CD4-positive, alpha-beta T cell (primary cell): ENCODE measurements at regions not wholly inside any gene's neighbourhood (a gene's known extent, or its start where the extent isn't known, plus 50 kb on each side); places are given as distances from the start of the nearest gene placed in this dataset.

ENCODE experiments used
- ATAC-seq: fragments of 200-7000 bp; cut with Tn5 transposase; one replicate; pipeline ENCODE4 v1.10.0; 2022; ENCODE audit warnings: mild to moderate bottlenecking; ENCODE audit not compliant: poor library complexity
- CTCF ChIA-PET: fragments of 350-600 bp; sonication (Branson Sonifier 250); formaldehyde crosslinking; loops from one replicate; lab custom pipeline; 2021; ENCODE audit warnings: antibody characterized with exemption, inconsistent platforms; lab: Charles Lee
- POLR2A ChIA-PET: fragments of 350-600 bp; sonication (Branson Sonifier 250); formaldehyde crosslinking; loops from one replicate; lab custom pipeline; 2021; ENCODE audit warnings: antibody characterized with exemption, inconsistent platforms; lab: Charles Lee
- DNase-seq, 14 experiments: peaks; one replicate each; pipeline ENCODE4 v3.0.0-alpha.2; 2013 to 2020; ENCODE audit warnings: mixed read lengths in 2 of 14
- H3K27ac ChIP-seq, 2 donors: one replicate each; pipeline versions ENCODE4 v1.5.1 to v1.7.0; 2013; ENCODE audit warnings: low read length in 2 of 2, low read depth in 1 of 2, mild to moderate bottlenecking in 1 of 2
- H3K27me3 ChIP-seq, 2 experiments: 1 replicate in 1 of 2; 2 replicates in 1 of 2; pipeline versions ENCODE4 v1.6.1 to v1.7.0; 2013; ENCODE audit warnings: low read length in 2 of 2, control low read depth in 1 of 2, mild to moderate bottlenecking in 1 of 2, moderate library complexity in 1 of 2; ENCODE audit not compliant: insufficient read depth in 2 of 2, control insufficient read depth in 1 of 2
- H3K36me3 ChIP-seq: one replicate; pipeline ENCODE4 v1.6.1; 2013; ENCODE audit warnings: low read length, control low read depth; ENCODE audit not compliant: insufficient read depth
- H3K4me1 ChIP-seq: one replicate; pipeline ENCODE4 v1.6.1; 2013; ENCODE audit warnings: low read length, control low read depth; ENCODE audit not compliant: insufficient read depth
- H3K4me3 ChIP-seq: one replicate; pipeline ENCODE4 v1.5.1; 2013; ENCODE audit warnings: mild to moderate bottlenecking, low read length, moderate library complexity
- H3K9me3 ChIP-seq, 2 experiments: 1 replicate in 1 of 2; 2 replicates in 1 of 2; pipeline versions ENCODE4 v1.6.1 to v1.7.0; 2013; ENCODE audit warnings: low read length in 2 of 2, mild to moderate bottlenecking in 2 of 2, control low read depth in 1 of 2, moderate library complexity in 1 of 2; ENCODE audit not compliant: control insufficient read depth in 1 of 2, insufficient read depth in 1 of 2
- H3K27ac Mint-ChIP-seq: one replicate; pipeline ENCODE4 v1.8.0; 2020; ENCODE audit warnings: mixed read lengths
- H3K27me3 Mint-ChIP-seq: one replicate; pipeline ENCODE4 v1.8.0; 2021; ENCODE audit warnings: mixed read lengths
- H3K36me3 Mint-ChIP-seq: one replicate; pipeline ENCODE4 v1.8.0; 2021; ENCODE audit warnings: low read depth, mixed read lengths
- H3K4me1 Mint-ChIP-seq: one replicate; pipeline ENCODE4 v1.8.0; 2021; ENCODE audit warnings: low read depth, mixed read lengths
- H3K4me3 Mint-ChIP-seq: one replicate; pipeline ENCODE4 v1.8.0; 2020; ENCODE audit warnings: mild to moderate bottlenecking, mixed read lengths
- H3K9me3 Mint-ChIP-seq: one replicate; pipeline ENCODE4 v1.8.0; 2020; ENCODE audit warnings: mixed read lengths
- intact Hi-C, 2 experiments: fragments of 100-400 bp; cut with DNase I in 1 of 2; cut with micrococcal nuclease in 1 of 2; formaldehyde crosslinking; loops; one replicate each; pipeline versions ENCODE4 v1.15.1 to v1.9.0; 2023 to 2025; cut with DNase I, micrococcal nuclease
- TF ChIP-seq, protein P1 (sequence below): fragments of 200-600 bp; IDR thresholded peaks from one replicate; pipeline ENCODE4 v1.8.0; 2022; ENCODE audit warnings: antibody characterized with exemption, mild to moderate bottlenecking

DNA sequence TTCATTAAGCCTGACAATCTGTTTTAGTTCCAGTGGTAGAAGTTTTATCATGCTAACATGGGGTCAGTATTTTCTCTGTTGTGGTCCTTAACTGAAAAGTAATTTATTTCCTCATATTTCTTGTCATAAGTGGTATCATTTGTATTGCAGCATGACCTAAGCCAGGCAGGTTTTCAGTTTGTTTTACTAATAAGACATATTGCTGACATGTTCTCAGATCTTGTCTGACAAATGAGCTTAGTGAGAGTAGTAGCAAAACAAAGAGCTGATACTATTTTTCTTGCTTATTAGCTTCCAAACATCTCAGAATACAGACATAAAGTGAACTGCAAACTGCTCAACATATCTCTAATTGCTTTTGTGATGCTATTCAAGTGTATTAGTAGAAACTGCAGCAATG, 293.6 kb downstream of the DSEL start:
- POLR2A ChIA-PET, result interaction anchor here (1.1 kb wide), 1 partner anchor 21 kb away, joined by 3 read pairs; no protein-coding TSS in a partner anchor
- CTCF ChIA-PET, result no interaction called here
- Histone ChIP-seq H3K9me3 (no peaks in the 10 kb centered on the region), H3K4me1 (no peaks in the 10 kb centered on the region), H3K4me3 (no peak overlapping the region), H3K27ac (no peak overlapping the region), H3K36me3 (no peaks in the 10 kb centered on the region), H3K27me3 (no peaks in the 10 kb centered on the region)
- TF ChIP-seq, protein P1, sequence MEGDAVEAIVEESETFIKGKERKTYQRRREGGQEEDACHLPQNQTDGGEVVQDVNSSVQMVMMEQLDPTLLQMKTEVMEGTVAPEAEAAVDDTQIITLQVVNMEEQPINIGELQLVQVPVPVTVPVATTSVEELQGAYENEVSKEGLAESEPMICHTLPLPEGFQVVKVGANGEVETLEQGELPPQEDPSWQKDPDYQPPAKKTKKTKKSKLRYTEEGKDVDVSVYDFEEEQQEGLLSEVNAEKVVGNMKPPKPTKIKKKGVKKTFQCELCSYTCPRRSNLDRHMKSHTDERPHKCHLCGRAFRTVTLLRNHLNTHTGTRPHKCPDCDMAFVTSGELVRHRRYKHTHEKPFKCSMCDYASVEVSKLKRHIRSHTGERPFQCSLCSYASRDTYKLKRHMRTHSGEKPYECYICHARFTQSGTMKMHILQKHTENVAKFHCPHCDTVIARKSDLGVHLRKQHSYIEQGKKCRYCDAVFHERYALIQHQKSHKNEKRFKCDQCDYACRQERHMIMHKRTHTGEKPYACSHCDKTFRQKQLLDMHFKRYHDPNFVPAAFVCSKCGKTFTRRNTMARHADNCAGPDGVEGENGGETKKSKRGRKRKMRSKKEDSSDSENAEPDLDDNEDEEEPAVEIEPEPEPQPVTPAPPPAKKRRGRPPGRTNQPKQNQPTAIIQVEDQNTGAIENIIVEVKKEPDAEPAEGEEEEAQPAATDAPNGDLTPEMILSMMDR, result no peak
- Mint-ChIP-seq H3K4me1 (no peaks in the 10 kb centered on the region), H3K27ac (no peak overlapping the region), H3K36me3 (no peaks in the 10 kb centered on the region), H3K9me3 (no peaks in the 10 kb centered on the region), H3K27me3 (no peaks in the 10 kb centered on the region), H3K4me3 (no peak overlapping the region)
- intact Hi-C loops, result no loop called here
- ATAC-seq (no peak), DNase-seq (no peak)

DNA sequence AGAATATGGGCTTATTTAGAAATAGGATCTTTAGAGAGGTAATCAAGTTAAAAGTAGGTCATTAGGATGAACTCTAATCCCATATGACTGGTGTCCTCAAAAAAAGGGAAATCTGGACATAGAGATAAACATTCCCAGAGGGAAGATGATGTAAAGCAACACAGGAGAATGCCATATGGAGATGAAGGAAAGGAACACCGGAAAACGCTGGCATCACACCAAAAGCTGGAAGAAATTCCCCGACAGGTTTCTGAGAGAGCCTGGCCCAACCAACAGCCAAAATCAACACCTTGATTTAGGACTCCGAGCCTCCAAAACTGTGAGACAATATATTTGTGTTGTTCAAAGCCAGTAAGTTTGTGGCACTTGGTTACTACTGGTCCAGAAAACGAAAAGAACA, 296.7 kb downstream of the DSEL start:
- ATAC-seq (no peak), DNase-seq (no peak)
- Histone ChIP-seq H3K4me3 (no peak overlapping the region), H3K4me1 (no peaks in the 10 kb centered on the region), H3K27me3 (no peaks in the 10 kb centered on the region), H3K9me3 (no peaks in the 10 kb centered on the region), H3K36me3 (no peaks in the 10 kb centered on the region), H3K27ac (no peak overlapping the region)
- POLR2A ChIA-PET, result no interaction called here
- no peaks in the 10 kb centered on the region for H3K36me3 Mint-ChIP-seq
- intact Hi-C loops, result loop anchor here in 1 of 2 experiments (1.0 to 5.0 kb wide), 2 partner anchors 297 to 1439 kb away; partner anchors contain the start of gene DSEL
- H3K27ac Mint-ChIP-seq, result no peak overlapping the region
- no peaks in the 10 kb centered on the region for H3K9me3 Mint-ChIP-seq
- peaks cover 7% of the 10 kb centered on the region for H3K27me3 Mint-ChIP-seq
- TF ChIP-seq, protein P1, result no peak
- CTCF ChIA-PET, result no interaction called here
- H3K4me1 Mint-ChIP-seq, result no peaks in the 10 kb centered on the region
- no peak overlapping the region for H3K4me3 Mint-ChIP-seq

DNA sequence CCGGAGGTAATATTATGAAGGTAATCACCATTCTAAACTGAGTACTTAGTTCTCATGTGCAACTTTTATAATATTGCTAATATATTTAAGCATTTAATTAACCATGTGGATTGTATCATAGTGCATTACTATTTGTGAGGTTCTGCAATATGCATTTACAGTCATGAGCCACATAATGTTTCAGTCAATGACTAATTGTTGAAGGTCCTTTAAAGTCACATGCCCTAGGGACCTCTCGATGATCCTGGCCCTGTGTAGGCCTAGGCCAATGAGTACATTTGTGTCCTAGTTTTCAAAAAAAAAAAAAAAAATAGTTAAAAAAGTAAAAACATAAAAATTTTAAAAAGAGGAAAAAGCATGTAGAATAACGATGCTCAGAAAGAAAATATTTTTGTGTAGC, 298.0 kb downstream of the DSEL start:
- Histone ChIP-seq H3K27ac (no peak overlapping the region), H3K27me3 (no peaks in the 10 kb centered on the region), H3K36me3 (no peaks in the 10 kb centered on the region), H3K4me3 (no peak overlapping the region), H3K9me3 (no peaks in the 10 kb centered on the region), H3K4me1 (no peaks in the 10 kb centered on the region)
- no peak for ATAC-seq
- Mint-ChIP-seq H3K27ac (no peak overlapping the region), H3K27me3 (peaks cover 7% of the 10 kb centered on the region), H3K9me3 (no peaks in the 10 kb centered on the region), H3K4me3 (no peak overlapping the region), H3K36me3 (no peaks in the 10 kb centered on the region), H3K4me1 (no peaks in the 10 kb centered on the region)
- CTCF ChIA-PET, result interaction anchor here (0.7 kb wide), 1 partner anchor 1442 kb away, joined by 3 read pairs; no protein-coding TSS in a partner anchor
- POLR2A ChIA-PET, result interaction anchor here (1.0 kb wide), 1 partner anchor 12 kb away, joined by 3 read pairs; no protein-coding TSS in a partner anchor
- DNase-seq, result no peak
- intact Hi-C loops, result loop anchor here in 1 of 2 experiments (5.0 kb wide), 1 partner anchor 299 kb away; the partner anchor contains the start of gene DSEL
- TF ChIP-seq, protein P1, result no peak
